ENCODE measurements at regions not wholly inside any gene's neighbourhood (a gene's known extent, or its start where the extent isn't known, plus 50 kb on each side); places are given as distances from the start of the nearest gene placed in this dataset.
"Not testable (repeated sequence)": the region's sequence is repeated elsewhere in the genome, so short reads cannot be mapped to it uniquely, and the experiment has no call there.

- H3K27ac ChIP-seq = no peak overlapping the region
- no peak for TF ChIP-seq CTCF (conservative IDR thresholded peaks at IDR 0.05)
These were observed 107.0 kb downstream of the CRLF3 start for GRCh38 chr17:30717291-30718098.

DNA sequence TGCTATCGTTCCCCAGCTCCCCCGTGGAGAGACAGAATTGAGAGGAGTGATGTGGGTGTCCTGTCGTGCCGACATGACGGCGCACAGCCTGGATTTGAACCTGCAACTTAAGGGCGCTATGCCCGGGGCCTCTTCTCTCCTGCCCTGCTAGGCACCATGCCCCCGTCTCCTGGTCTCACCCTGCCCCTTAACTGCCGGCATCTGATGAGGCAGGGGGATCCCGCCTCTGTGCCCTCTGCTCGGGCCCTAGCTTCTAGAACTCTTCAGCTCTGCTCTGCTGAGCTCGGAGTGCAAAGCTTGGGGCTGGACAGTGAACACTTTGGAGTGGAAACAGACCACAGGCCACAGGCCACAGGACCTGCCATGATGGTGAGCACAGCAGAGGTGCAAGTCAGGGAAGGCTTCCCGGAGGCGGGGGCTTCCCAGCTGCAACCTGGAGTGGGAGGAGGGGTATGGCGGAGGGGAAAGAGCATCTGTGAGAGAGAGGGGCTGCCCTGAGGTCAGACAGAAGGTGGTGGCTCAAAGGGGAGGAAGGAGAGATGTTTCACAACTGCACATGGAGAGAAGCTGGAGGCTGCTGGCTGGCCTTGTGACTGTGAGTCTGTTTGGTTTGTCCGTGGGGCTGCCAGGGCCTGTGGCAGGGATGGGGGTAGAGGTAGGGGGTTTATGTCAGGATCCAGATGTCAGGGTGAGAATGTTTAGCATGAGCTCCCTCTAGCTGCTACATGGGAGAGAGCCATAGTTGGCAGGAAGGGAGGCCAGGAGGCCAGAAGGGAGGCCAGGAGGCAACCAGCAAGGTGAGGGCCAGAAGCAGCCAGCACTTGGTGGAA, 107.8 kb downstream of the CRLF3 start:
- TF ChIP-seq CTCF (conservative IDR thresholded peaks at IDR 0.05) = peak; percentile 22

DNA sequence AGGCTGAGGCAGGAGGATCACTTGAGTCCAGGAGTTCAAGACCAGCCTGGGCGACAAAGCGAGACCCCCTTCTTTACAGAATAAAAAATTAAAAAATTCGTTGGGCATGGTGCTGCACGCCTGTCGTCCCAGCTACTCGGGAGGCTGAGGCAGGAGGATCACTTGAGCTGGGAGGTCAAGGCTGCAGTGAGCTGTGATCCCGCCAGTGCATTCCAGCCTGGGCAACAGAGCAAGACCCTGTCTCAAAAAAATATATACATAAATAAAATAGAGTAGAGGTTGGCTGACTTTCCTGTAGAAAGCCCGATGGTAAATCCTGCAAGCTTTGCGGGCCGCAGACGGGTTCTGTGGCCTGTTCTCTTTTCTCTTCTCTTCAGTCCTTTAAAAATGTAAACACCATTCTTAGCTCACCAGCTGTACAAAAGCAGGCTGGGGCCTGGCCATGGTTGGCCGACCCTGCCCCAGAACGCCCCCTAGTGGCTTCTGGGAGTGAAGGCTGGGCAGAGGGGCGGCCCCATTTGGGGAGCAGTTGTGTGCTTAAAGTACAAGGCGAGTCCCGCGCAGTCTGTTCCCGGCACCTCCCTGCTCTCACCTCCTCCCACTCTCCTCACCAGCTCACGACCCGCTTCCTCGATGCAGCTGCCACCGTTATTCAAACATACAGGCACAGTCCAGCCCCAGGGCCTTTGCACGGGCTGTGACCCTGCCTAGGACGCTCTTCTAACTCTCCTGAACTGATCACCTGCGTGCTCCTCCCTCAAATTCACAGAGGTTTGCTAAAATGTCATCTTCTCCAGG, 109.5 kb downstream of the CRLF3 start:
- H3K27ac ChIP-seq = not testable (repeated sequence)
- peak; percentile 78 for TF ChIP-seq CTCF (conservative IDR thresholded peaks at IDR 0.05)

More for the DNA sequence above, 107.8 kb downstream of the CRLF3 start:
- H3K27ac ChIP-seq = no peak overlapping the region

GRCh38 chr17:30713805-30714204, 110.7 kb downstream of the CRLF3 start:
- peak overlapping the region; percentile 53 for H3K27ac ChIP-seq

GRCh38 chr17:30712859-30713258, 111.6 kb downstream of the CRLF3 start:
- peak overlapping the region; percentile 53 for H3K27ac ChIP-seq

GRCh38 chr17:30711626-30712507, 112.6 kb downstream of the CRLF3 start:
- peak overlapping the region; percentile 15; the same call in 1 of the 2 replicates for H3K27ac ChIP-seq

DNA sequence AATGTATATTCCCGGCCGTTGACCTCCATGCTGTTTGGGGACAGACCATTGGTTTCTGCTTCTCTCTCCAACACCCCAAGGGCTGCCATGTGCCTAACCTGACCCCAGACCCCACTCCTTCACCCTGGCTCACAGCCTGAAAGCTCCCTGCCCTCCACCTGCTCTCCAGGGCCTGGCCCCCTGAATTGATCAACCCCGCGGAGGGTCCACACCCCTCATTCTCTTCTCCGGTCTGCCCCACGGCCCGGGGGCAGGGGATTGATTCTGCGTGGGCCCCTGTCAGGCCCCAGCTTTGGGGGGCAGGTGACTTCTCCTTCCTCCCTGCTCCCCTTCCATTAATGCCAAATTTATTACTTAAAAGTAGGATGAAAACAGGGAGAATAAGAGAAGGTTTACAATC, 113.3 kb downstream of the CRLF3 start:
- H3K27ac ChIP-seq = peak overlapping the region; percentile 96; the same call in 1 of the 2 replicates

- peak overlapping the region; percentile 96 for H3K27ac ChIP-seq
These were observed 114.0 kb downstream of the CRLF3 start for GRCh38 chr17:30710276-30711088.

- H3K27ac ChIP-seq = peak overlapping the region; percentile 96
These were observed 114.8 kb downstream of the CRLF3 start for GRCh38 chr17:30709561-30710275.

- peak overlapping the region; percentile 96 for H3K27ac ChIP-seq
These were observed 115.4 kb downstream of the CRLF3 start for GRCh38 chr17:30709096-30709495.

DNA sequence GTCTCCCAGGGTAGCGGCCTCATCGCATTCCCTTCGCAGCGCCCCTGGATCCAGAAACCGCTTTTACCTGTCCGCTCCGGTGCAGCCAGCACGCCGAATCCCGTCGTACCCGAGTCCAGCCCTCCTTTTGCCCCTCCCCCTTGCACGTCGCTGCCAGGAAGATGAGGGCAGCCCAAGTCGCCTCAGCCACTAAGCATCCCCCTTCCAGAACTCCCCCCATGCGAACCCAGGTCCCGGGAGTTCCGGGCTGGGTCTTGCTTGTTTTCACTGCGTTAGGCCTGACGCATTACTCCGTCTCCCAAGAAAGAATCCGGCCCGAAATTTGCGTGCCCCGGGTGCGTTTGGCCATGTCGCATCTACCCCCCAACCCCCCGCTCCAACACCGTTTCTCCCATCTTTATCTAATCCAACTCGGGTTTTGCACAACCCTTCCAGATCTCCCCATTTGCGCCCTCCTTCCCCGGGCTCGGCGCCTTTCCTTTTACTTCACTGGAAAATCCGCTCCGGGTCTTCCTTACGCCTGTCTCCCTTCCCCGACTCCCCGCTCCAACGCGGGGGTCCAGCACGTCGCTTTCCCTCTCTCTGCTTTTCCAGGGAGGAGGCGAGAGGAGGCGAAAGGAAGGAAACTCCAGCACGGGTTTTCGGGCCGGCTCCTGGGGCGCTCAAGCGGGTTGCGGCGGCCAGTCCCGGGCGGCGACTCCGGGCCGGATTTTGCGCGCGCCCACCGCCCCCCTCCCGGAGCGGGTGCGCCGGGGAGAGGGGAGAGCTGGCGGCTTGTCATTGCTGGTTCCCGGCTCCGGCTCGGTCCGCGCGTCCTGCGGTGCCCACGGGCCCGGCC, 116.0 kb downstream of the CRLF3 start:
- H3K27ac ChIP-seq = peak overlapping the region; percentile 96

DNA sequence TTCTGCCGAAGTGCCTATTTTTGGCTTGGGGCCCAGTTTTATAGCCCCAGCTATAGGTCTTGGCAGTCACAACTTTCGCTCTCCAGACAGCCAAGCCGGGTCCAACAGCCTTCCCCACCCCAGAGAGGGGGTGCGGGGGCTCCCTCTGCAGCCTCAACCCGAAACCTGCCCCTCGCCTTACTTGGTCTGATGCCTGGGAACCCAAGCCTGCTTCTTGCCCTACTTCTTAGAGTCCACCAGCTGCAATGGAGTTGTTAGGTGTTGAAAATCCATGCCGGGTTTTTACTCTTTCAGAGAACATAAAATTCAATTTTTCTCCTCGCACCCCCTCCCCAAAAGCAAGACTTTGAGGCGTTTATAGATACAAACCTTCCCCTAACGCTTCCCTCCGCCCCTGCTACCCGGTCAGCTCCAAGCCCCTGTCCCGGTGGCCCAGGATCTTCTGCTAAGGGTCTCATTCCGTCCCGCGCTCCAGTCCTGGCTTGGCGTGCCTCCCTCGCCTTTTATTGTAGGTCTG, 116.7 kb downstream of the CRLF3 start:
- peak overlapping the region; percentile 96 for H3K27ac ChIP-seq
